Naive thymus-derived CD4-positive, alpha-beta T cell (primary cell): ENCODE measurements at regions not wholly inside any gene's neighbourhood (a gene's known extent, or its start where the extent isn't known, plus 50 kb on each side); places are given as distances from the start of the nearest gene placed in this dataset.

ENCODE experiments used
- ATAC-seq: fragments of 150-1000 bp; cut with Tn5 transposase; 2 replicates; pipeline ENCODE4 v1.10.0; 2021; ENCODE audit warnings: mild to moderate bottlenecking, moderate library complexity
- CTCF ChIA-PET: fragments of 350-600 bp; sonication (Branson Sonifier 250); formaldehyde crosslinking; loops from one replicate; lab custom pipeline; 2021; ENCODE audit warnings: antibody characterized with exemption; lab: Charles Lee
- POLR2A ChIA-PET: fragments of 350-600 bp; sonication (Branson Sonifier 250); formaldehyde crosslinking; loops from one replicate; lab custom pipeline; 2021; ENCODE audit warnings: antibody characterized with exemption, inconsistent platforms; lab: Charles Lee
- DNase-seq, 9 donors: peaks; one replicate each; pipeline versions ENCODE4 v3.0.0 to v3.0.0-alpha.2; 2020 to 2022; ENCODE audit warnings: mixed read lengths in 1 of 9
- H3K27ac ChIP-seq: one replicate; pipeline ENCODE4 v1.7.0; 2013; ENCODE audit warnings: mild to moderate bottlenecking, low read depth, low read length, moderate library complexity
- H3K27me3 ChIP-seq, 2 donors: one replicate each; pipeline ENCODE4 v1.7.0; 2013; ENCODE audit warnings: low read length in 2 of 2, mild to moderate bottlenecking in 2 of 2, moderate library complexity in 2 of 2; ENCODE audit not compliant: control insufficient read depth in 2 of 2, insufficient read depth in 2 of 2
- H3K36me3 ChIP-seq, 3 experiments: 1 replicate in 2 of 3; 2 replicates in 1 of 3; pipeline ENCODE4 v1.7.0; 2013; ENCODE audit warnings: low read length in 3 of 3, mild to moderate bottlenecking in 3 of 3, moderate library complexity in 1 of 3; ENCODE audit not compliant: insufficient read depth in 3 of 3, control insufficient read depth in 2 of 3
- H3K4me1 ChIP-seq, 2 donors: one replicate each; pipeline ENCODE4 v1.7.0; 2013; ENCODE audit warnings: low read length in 2 of 2, mild to moderate bottlenecking in 2 of 2, moderate library complexity in 1 of 2; ENCODE audit not compliant: control insufficient read depth in 2 of 2, insufficient read depth in 2 of 2
- H3K4me3 ChIP-seq: 2 replicates; pipeline ENCODE4 v1.7.0; 2013; ENCODE audit warnings: mild to moderate bottlenecking, low read length
- H3K9me3 ChIP-seq, 3 experiments: 1 replicate in 2 of 3; 2 replicates in 1 of 3; pipeline ENCODE4 v1.7.0; 2013; ENCODE audit warnings: low read length in 3 of 3; ENCODE audit not compliant: control insufficient read depth in 2 of 3
- H3K27ac Mint-ChIP-seq, 9 donors: one replicate each; pipeline ENCODE4 v1.8.0; 2020 to 2022; ENCODE audit warnings: mixed read lengths in 9 of 9, mild to moderate bottlenecking in 8 of 9, moderate library complexity in 5 of 9, inconsistent platforms in 2 of 9
- H3K27me3 Mint-ChIP-seq, 5 donors: one replicate each; pipeline ENCODE4 v1.8.0; 2021 to 2022; ENCODE audit warnings: mixed read lengths in 5 of 5, mild to moderate bottlenecking in 1 of 5
- H3K36me3 Mint-ChIP-seq, 5 donors: one replicate each; pipeline ENCODE4 v1.8.0; 2020 to 2022; ENCODE audit warnings: mixed read lengths in 5 of 5, mild to moderate bottlenecking in 3 of 5, inconsistent platforms in 1 of 5
- H3K4me1 Mint-ChIP-seq, 7 donors: one replicate each; pipeline ENCODE4 v1.8.0; 2020 to 2022; ENCODE audit warnings: mixed read lengths in 7 of 7, mild to moderate bottlenecking in 3 of 7, inconsistent platforms in 1 of 7
- H3K4me3 Mint-ChIP-seq, 10 donors: one replicate each; pipeline ENCODE4 v1.8.0; 2020 to 2022; ENCODE audit warnings: mild to moderate bottlenecking in 10 of 10, mixed read lengths in 10 of 10, moderate library complexity in 6 of 10, inconsistent platforms in 2 of 10
- H3K9me3 Mint-ChIP-seq, 11 donors: one replicate each; pipeline ENCODE4 v1.8.0; 2020 to 2022; ENCODE audit warnings: mixed read lengths in 11 of 11, mild to moderate bottlenecking in 4 of 11, inconsistent platforms in 1 of 11, moderate library complexity in 1 of 11
- intact Hi-C, 2 donors: fragments of 100-400 bp; cut with micrococcal nuclease; formaldehyde crosslinking; loops; one replicate each; pipeline ENCODE4 v1.15.1; 2023

- H3K27ac Mint-ChIP-seq: no peak overlapping the region
Observed at GRCh38 chr10:43795093-43795492, 146.4 kb upstream of the ZNF32 start.

DNA sequence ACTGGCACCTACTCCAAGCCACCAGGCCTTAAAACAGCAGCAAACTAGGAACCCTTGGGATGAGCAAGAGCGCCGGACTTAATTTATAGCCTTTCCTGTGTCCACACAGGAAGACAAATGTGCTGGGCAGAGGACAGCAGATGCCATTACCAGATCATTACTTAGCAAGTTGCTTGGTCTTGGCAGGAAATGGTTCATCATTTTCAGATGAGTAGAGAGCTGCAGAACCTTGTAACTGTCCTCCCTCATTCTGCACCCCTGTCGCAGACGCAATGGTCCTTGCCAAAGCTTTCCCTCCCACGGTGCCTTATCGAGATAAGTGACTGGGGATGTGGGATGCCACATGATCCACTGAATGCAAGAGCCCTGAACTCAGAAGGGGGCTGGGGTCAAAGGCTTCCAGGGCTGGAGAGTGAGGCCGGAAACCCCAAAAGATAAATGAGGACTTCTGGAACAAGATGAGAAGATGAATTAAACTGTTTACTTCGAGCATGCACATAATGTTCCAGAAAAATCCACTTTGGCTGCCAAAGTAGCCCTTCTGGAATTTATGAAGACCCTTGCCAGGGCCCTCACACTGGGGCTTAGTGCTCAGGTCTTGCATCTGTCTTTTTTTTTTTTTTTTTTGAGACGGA lies 145.6 kb upstream of the ZNF32 start:
- Mint-ChIP-seq H3K9me3 (peaks cover 0 to 3% (median 0%) of the 10 kb centered on the region in 11 donors), H3K4me3 (no peak overlapping the region), H3K27me3 (peaks cover 0 to 30% (median 10%) of the 10 kb centered on the region in 5 donors), H3K27ac (no peak overlapping the region), H3K4me1 (peaks cover 0 to 7% (median 5%) of the 10 kb centered on the region in 7 donors), H3K36me3 (peaks cover 0 to 4% (median 0%) of the 10 kb centered on the region in 5 donors)
- POLR2A ChIA-PET: no interaction called here
- intact Hi-C loops: no loop called here
- no peaks in the 10 kb centered on the region for H3K36me3 ChIP-seq
- H3K4me3 ChIP-seq: no peak overlapping the region
- DNase-seq (no peak), ATAC-seq (no peak)
- H3K27ac ChIP-seq: no peak overlapping the region
- CTCF ChIA-PET: no interaction called here
- H3K9me3 ChIP-seq: no peaks in the 10 kb centered on the region
- H3K27me3 ChIP-seq: no peaks in the 10 kb centered on the region
- H3K4me1 ChIP-seq: no peaks in the 10 kb centered on the region

More at GRCh38 chr10:43795093-43795492, 146.4 kb upstream of the ZNF32 start:
- no peak overlapping the region for H3K27ac ChIP-seq
- Mint-ChIP-seq H3K27me3 (peaks cover 0 to 30% (median 15%) of the 10 kb centered on the region in 5 donors), H3K36me3 (peaks cover 0 to 7% (median 0%) of the 10 kb centered on the region in 5 donors), H3K4me3 (no peak overlapping the region), H3K9me3 (peaks cover 0 to 5% (median 0%) of the 10 kb centered on the region in 11 donors), H3K4me1 (peaks cover 0 to 9% (median 5%) of the 10 kb centered on the region in 7 donors)
- H3K9me3 ChIP-seq: no peaks in the 10 kb centered on the region
- CTCF ChIA-PET: no interaction called here
- no peaks in the 10 kb centered on the region for H3K36me3 ChIP-seq
- H3K27me3 ChIP-seq: no peaks in the 10 kb centered on the region
- no peak overlapping the region for H3K4me3 ChIP-seq
- intact Hi-C loops: no loop called here
- no peak for DNase-seq
- POLR2A ChIA-PET: no interaction called here
- ATAC-seq: no peak
- no peaks in the 10 kb centered on the region for H3K4me1 ChIP-seq

DNA sequence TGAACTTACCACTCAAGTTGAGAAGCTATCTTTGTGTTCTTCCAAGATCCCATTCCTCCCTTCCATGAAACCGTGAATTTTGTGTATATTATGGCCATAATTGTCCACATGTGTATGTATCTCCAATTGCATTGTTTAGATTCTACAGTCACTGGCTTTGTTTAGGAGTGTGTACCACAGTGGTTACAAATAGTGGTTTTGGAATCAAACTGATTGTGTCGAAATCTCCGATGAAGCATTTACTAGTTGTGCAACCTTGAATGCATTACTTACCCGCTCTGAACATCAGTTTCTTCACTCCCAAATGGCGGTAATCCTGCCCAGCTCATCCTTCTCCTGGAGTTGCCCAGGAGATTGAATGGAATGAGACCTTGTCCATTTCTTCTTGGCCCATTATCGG lies 145.0 kb upstream of the ZNF32 start:
- intact Hi-C loops: no loop called here
- peaks cover 0 to 6% (median 4%) of the 10 kb centered on the region in 7 donors for H3K4me1 Mint-ChIP-seq

GRCh38 chr10:43790147-43790546 lies 141.5 kb upstream of the ZNF32 start:
- no peak overlapping the region for H3K4me3 Mint-ChIP-seq
- peaks cover 0 to 17% (median 1%) of the 10 kb centered on the region in 5 donors for H3K27me3 Mint-ChIP-seq
- Histone ChIP-seq H3K36me3 (no peaks in the 10 kb centered on the region), H3K4me1 (no peaks in the 10 kb centered on the region), H3K27ac (no peak overlapping the region), H3K4me3 (no peak overlapping the region), H3K9me3 (no peaks in the 10 kb centered on the region), H3K27me3 (no peaks in the 10 kb centered on the region)
- peaks cover 0 to 5% (median 2%) of the 10 kb centered on the region in 7 donors for H3K4me1 Mint-ChIP-seq
- CTCF ChIA-PET: no interaction called here
- ATAC-seq (no peak), DNase-seq (no peak)
- POLR2A ChIA-PET: no interaction called here
- no peaks in the 10 kb centered on the region for H3K36me3 Mint-ChIP-seq
- H3K27ac Mint-ChIP-seq: no peak overlapping the region
- peaks cover 0 to 3% (median 0%) of the 10 kb centered on the region in 11 donors for H3K9me3 Mint-ChIP-seq
- intact Hi-C loops: no loop called here

More for the DNA sequence above, 145.0 kb upstream of the ZNF32 start:
- Histone ChIP-seq H3K4me3 (no peak overlapping the region), H3K9me3 (no peaks in the 10 kb centered on the region), H3K27ac (no peak overlapping the region), H3K27me3 (no peaks in the 10 kb centered on the region), H3K4me1 (no peaks in the 10 kb centered on the region), H3K36me3 (no peaks in the 10 kb centered on the region)
- ChIA-PET POLR2A (no interaction called here), CTCF (no interaction called here)
- DNase-seq (no peak), ATAC-seq (no peak)
- no peak overlapping the region for H3K4me3 Mint-ChIP-seq
- H3K9me3 Mint-ChIP-seq: peaks cover 0 to 3% (median 0%) of the 10 kb centered on the region in 11 donors
- H3K27ac Mint-ChIP-seq: peak overlapping the region in 1 of 9 donors; percentile 25
- peaks cover 0 to 28% (median 5%) of the 10 kb centered on the region in 5 donors for H3K27me3 Mint-ChIP-seq
- H3K36me3 Mint-ChIP-seq: no peaks in the 10 kb centered on the region

DNA sequence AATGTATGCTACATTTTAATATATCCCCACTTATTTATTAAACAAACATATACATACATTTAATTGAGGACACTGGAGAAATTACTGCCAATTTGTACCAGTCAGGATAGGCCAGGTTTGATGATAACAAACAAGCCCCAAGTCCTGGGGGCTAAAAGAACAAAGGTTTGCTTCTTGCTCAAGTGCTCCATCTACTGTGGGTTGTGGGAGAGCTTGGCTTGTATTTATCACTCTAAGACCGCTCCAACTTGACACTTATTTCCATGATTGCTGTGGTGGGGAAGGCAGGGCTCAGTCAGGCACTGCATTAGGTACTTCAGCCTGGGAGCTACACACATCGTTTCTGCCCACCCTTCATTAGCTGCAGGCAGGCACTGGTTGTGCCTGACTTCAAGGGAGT lies 136.6 kb upstream of the ZNF32 start:
- Histone ChIP-seq H3K27ac (no peak overlapping the region), H3K9me3 (no peaks in the 10 kb centered on the region), H3K4me1 (peaks cover 0 to 8% of the 10 kb centered on the region in 2 donors), H3K27me3 (no peaks in the 10 kb centered on the region), H3K36me3 (no peaks in the 10 kb centered on the region), H3K4me3 (no peak overlapping the region)
- peaks cover 7 to 15% (median 13%) of the 10 kb centered on the region in 7 donors for H3K4me1 Mint-ChIP-seq
- peaks cover 0 to 3% (median 0%) of the 10 kb centered on the region in 11 donors for H3K9me3 Mint-ChIP-seq
- peaks cover 0 to 12% (median 0%) of the 10 kb centered on the region in 5 donors for H3K27me3 Mint-ChIP-seq
- CTCF ChIA-PET: no interaction called here
- H3K27ac Mint-ChIP-seq: no peak overlapping the region
- ATAC-seq (no peak), DNase-seq (no peak)
- H3K4me3 Mint-ChIP-seq: no peak overlapping the region
- H3K36me3 Mint-ChIP-seq: no peaks in the 10 kb centered on the region
- POLR2A ChIA-PET: no interaction called here
- intact Hi-C loops: no loop called here

DNA sequence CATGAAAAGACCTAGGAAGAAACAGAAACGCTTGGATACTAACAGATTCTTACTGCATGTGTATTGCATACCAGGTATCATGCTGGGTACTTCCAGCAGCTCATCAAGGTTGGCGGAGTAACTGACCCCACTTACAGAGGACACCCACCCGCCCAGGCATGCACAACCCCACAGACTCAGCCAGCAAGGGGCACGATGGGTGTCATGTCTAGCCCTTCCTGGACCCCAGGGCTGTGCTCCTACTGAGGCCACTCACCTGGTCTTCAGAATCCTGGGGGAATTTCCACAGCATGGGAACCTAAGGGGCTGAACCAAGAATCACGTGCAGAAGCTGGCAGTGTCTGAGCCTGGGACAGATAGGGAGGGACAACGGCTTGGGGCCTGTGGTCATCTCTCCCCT lies 134.1 kb upstream of the ZNF32 start:
- intact Hi-C loops: no loop called here
- no peak overlapping the region for H3K27ac Mint-ChIP-seq
- H3K9me3 ChIP-seq: no peaks in the 10 kb centered on the region
- H3K36me3 ChIP-seq: no peaks in the 10 kb centered on the region
- no peak overlapping the region for H3K27ac ChIP-seq
- no peak overlapping the region for H3K4me3 Mint-ChIP-seq
- H3K4me1 ChIP-seq: peaks cover 6 to 15% of the 10 kb centered on the region in 2 donors
- peaks cover 0 to 2% (median 0%) of the 10 kb centered on the region in 5 donors for H3K27me3 Mint-ChIP-seq
- no peak overlapping the region for H3K4me3 ChIP-seq
- H3K4me1 Mint-ChIP-seq: peaks cover 12 to 28% (median 23%) of the 10 kb centered on the region in 7 donors
- H3K9me3 Mint-ChIP-seq: no peaks in the 10 kb centered on the region
- ATAC-seq (no peak), DNase-seq (no peak)
- ChIA-PET POLR2A (no interaction called here), CTCF (no interaction called here)
- no peaks in the 10 kb centered on the region for H3K27me3 ChIP-seq
- H3K36me3 Mint-ChIP-seq: no peaks in the 10 kb centered on the region
